Fibroblast of lung (primary cell): ENCODE measurements at regions not wholly inside any gene's neighbourhood (a gene's known extent, or its start where the extent isn't known, plus 50 kb on each side); places are given as distances from the start of the nearest gene placed in this dataset.

ENCODE experiments used
- DNase-seq, 2 donors: peaks; one replicate each; pipeline versions ENCODE4 v3.0.0 to v3.0.0-alpha.2; 2010; ENCODE audit warnings: low read depth in 2 of 2
- H2AFZ ChIP-seq: 2 replicates; pipeline ENCODE4 v1.5.1; 2012; ENCODE audit warnings: low read length, control low read depth, inconsistent platforms
- H3K27ac ChIP-seq: 2 replicates; pipeline ENCODE4 v1.5.1; 2011; ENCODE audit warnings: low read length, control low read depth; ENCODE audit not compliant: insufficient read depth
- H3K27me3 ChIP-seq: 2 replicates; pipeline ENCODE4 v1.5.1; 2011; ENCODE audit warnings: mild to moderate bottlenecking, low read length; ENCODE audit not compliant: control insufficient read depth, insufficient read depth
- H3K36me3 ChIP-seq: 2 replicates; pipeline ENCODE4 v1.5.1; 2011; ENCODE audit warnings: low read length; ENCODE audit not compliant: control insufficient read depth, insufficient read depth
- H3K4me1 ChIP-seq: 2 replicates; pipeline ENCODE4 v1.5.1; 2011; ENCODE audit warnings: low read length; ENCODE audit not compliant: control insufficient read depth, insufficient read depth; ENCODE audit errors: extremely low read depth
- H3K4me2 ChIP-seq: 2 replicates; pipeline ENCODE4 v1.5.1; 2011; ENCODE audit warnings: low read length, control low read depth; ENCODE audit not compliant: insufficient read depth; ENCODE audit errors: extremely low read depth
- H3K4me3 ChIP-seq, 4 experiments: fragments of 200-600 bp in 1 of 4; sonication (generic) in 1 of 4; replicated peaks in 1 of 4; 2 replicates each; pipeline ENCODE4 v1.5.1; 2011 to 2016; ENCODE audit warnings: low read length in 4 of 4, low read depth in 3 of 4, mild to moderate bottlenecking in 3 of 4, control low read depth in 2 of 4, inconsistent platforms in 1 of 4, mixed read lengths in 1 of 4; ENCODE audit not compliant: insufficient read depth in 1 of 4; ENCODE audit errors: control extremely low read depth in 1 of 4
- H3K79me2 ChIP-seq: 2 replicates; pipeline ENCODE4 v1.5.1; 2012; ENCODE audit warnings: mild to moderate bottlenecking, low read length, inconsistent platforms; ENCODE audit not compliant: control insufficient read depth, insufficient read depth
- H3K9ac ChIP-seq: 2 replicates; pipeline ENCODE4 v1.5.1; 2011; ENCODE audit warnings: mild to moderate bottlenecking, low read length, control low read depth; ENCODE audit not compliant: insufficient read depth
- H3K9me3 ChIP-seq: 2 replicates; pipeline ENCODE4 v1.5.1; 2012; ENCODE audit warnings: low read depth, low read length; ENCODE audit not compliant: control insufficient read depth, insufficient read depth
- H4K20me1 ChIP-seq: 2 replicates; pipeline ENCODE4 v1.5.1; 2011; ENCODE audit warnings: low read length; ENCODE audit not compliant: control insufficient read depth, insufficient read depth; ENCODE audit errors: extremely low read depth
- CTCF ChIP-seq, 2 donors: IDR thresholded peaks in 1 of 2; conservative IDR thresholded peaks in 1 of 2; 1 replicate in 1 of 2; 2 replicates in 1 of 2; pipeline ENCODE4 v1.5.1; 2011 to 2012; ENCODE audit warnings: low read length in 2 of 2, control low read depth in 1 of 2, inconsistent platforms in 1 of 2, low read depth in 1 of 2, mild to moderate bottlenecking in 1 of 2
- EZH2 ChIP-seq: IDR thresholded peaks from 2 replicates; pipeline ENCODE4 v1.5.1; 2012; ENCODE audit warnings: low read length, control low read depth, mild to moderate bottlenecking; ENCODE audit errors: missing control alignments

- DNase-seq = peak; percentile 1 to 8
- Histone ChIP-seq H3K4me1 (no peaks in the 10 kb centered on the region), H3K4me3 (no peak overlapping the region), H3K9ac (no peak overlapping the region), H3K79me2 (no peaks in the 10 kb centered on the region), H3K36me3 (no peaks in the 10 kb centered on the region), H3K27ac (no peak overlapping the region), H4K20me1 (no peaks in the 10 kb centered on the region), H3K27me3 (no peaks in the 10 kb centered on the region), H3K4me2 (no peak overlapping the region), H3K9me3 (no peaks in the 10 kb centered on the region), H2AFZ (no peak overlapping the region)
- TF ChIP-seq CTCF (conservative IDR thresholded peaks at IDR 0.05 in 1 of 2, IDR thresholded peaks at IDR 0.05 in 1 of 2; ENCODE audit: low read depth in 1 of 2, low read length in 2 of 2) (no peak), EZH2 (no peak)
Observed at GRCh38 chr2:195181059-195181705, 475.8 kb upstream of the SLC39A10 start.

- TF ChIP-seq EZH2 = no peak
- TF ChIP-seq CTCF (conservative IDR thresholded peaks at IDR 0.05 in 1 of 2, IDR thresholded peaks at IDR 0.05 in 1 of 2; ENCODE audit: low read depth in 1 of 2, low read length in 2 of 2) = no peak
- Histone ChIP-seq H2AFZ (no peak overlapping the region), H3K4me3 (no peak overlapping the region), H4K20me1 (no peaks in the 10 kb centered on the region), H3K27me3 (no peaks in the 10 kb centered on the region), H3K9ac (no peak overlapping the region), H3K4me1 (no peaks in the 10 kb centered on the region), H3K27ac (no peak overlapping the region), H3K36me3 (no peaks in the 10 kb centered on the region), H3K4me2 (no peak overlapping the region), H3K79me2 (no peaks in the 10 kb centered on the region), H3K9me3 (no peaks in the 10 kb centered on the region)
- DNase-seq = no peak
Observed at GRCh38 chr2:195168369-195168768, 488.7 kb upstream of the SLC39A10 start.

- Histone ChIP-seq H3K4me1 (no peaks in the 10 kb centered on the region), H3K79me2 (no peaks in the 10 kb centered on the region), H4K20me1 (no peaks in the 10 kb centered on the region), H3K4me3 (no peak overlapping the region), H3K9me3 (no peaks in the 10 kb centered on the region), H3K27ac (no peak overlapping the region), H3K36me3 (no peaks in the 10 kb centered on the region), H2AFZ (no peak overlapping the region), H3K27me3 (no peaks in the 10 kb centered on the region), H3K9ac (no peak overlapping the region), H3K4me2 (no peak overlapping the region)
- DNase-seq = no peak
- TF ChIP-seq CTCF (conservative IDR thresholded peaks at IDR 0.05 in 1 of 2, IDR thresholded peaks at IDR 0.05 in 1 of 2; ENCODE audit: low read depth in 1 of 2, low read length in 2 of 2) = no peak
- TF ChIP-seq EZH2 = no peak
Observed at GRCh38 chr2:195164930-195165329, 492.1 kb upstream of the SLC39A10 start.
